IMR-90 (cell line): ENCODE measurements at regions not wholly inside any gene's neighbourhood (a gene's known extent, or its start where the extent isn't known, plus 50 kb on each side); places are given as distances from the start of the nearest gene placed in this dataset.
A peak's percentile ranks its signal among the peaks of the same experiment; 100 is the strongest.

Experiments
- ATAC-seq: fragments of 200-7000 bp; cut with Tn5 transposase; 2 replicates; pipeline ENCODE4 v1.9.1; 2020; ENCODE audit warnings: low read depth, mild to moderate bottlenecking, moderate library complexity
- BruUV-seq: library from RNA; stranded (reverse); fragments of 400-500 nt; replicated peaks from 2 replicates; lab custom pipeline; 2021; lab: Mats Ljungman, UMichigan
- CTCF ChIA-PET: fragments of 300-600 bp; formaldehyde crosslinking; extraction: SDS; loops from one replicate; lab custom pipeline; 2021; ENCODE audit warnings: antibody characterized with exemption; lab: Yijun Ruan, JAX
- POLR2A ChIA-PET: fragments of 300-600 bp; sonication (Branson Sonifier 250); formaldehyde crosslinking; loops from one replicate; lab custom pipeline; 2022; ENCODE audit warnings: antibody characterized with exemption; ENCODE audit not compliant: unreplicated experiment; lab: Charles Lee
- DNase-seq: peaks from one replicate; pipeline ENCODE4 v3.0.0; 2013
- H2AFZ ChIP-seq: replicated peaks from 2 replicates; pipeline ENCODE3; 2013; ENCODE audit warnings: low read length, mild to moderate bottlenecking; ENCODE audit not compliant: poor library complexity
- H2AK5ac ChIP-seq: 2 replicates; pipeline ENCODE4 v1.6.1; 2013; ENCODE audit warnings: low read depth, low read length, inconsistent platforms
- H2AK9ac ChIP-seq: replicated peaks from 2 replicates; pipeline ENCODE3; 2013; ENCODE audit warnings: mild to moderate bottlenecking, low read depth, low read length, moderate library complexity; ENCODE audit not compliant: poor library complexity
- H2BK120ac ChIP-seq: 2 replicates; pipeline ENCODE4 v1.6.1; 2013; ENCODE audit warnings: low read depth, low read length, inconsistent platforms
- H2BK15ac ChIP-seq: 3 replicates; pipeline ENCODE4 v1.6.1; 2013; ENCODE audit warnings: low read depth, low read length, inconsistent platforms
- H2BK20ac ChIP-seq: 2 replicates; pipeline ENCODE4 v1.6.1; 2013; ENCODE audit warnings: low read depth, mild to moderate bottlenecking, inconsistent platforms, low read length, moderate library complexity
- H2BK5ac ChIP-seq: 2 replicates; pipeline ENCODE4 v1.6.1; 2013; ENCODE audit warnings: mild to moderate bottlenecking, low read depth, low read length, inconsistent platforms; ENCODE audit not compliant: poor library complexity, severe bottlenecking
- H3K14ac ChIP-seq: replicated peaks from 2 replicates; pipeline ENCODE4 v1.6.1; 2013; ENCODE audit warnings: low read depth, low read length, inconsistent platforms
- H3K18ac ChIP-seq: 2 replicates; pipeline ENCODE4 v1.6.1; 2013; ENCODE audit warnings: low read depth, low read length, control low read depth
- H3K23ac ChIP-seq: 2 replicates; pipeline ENCODE4 v1.6.1; 2013; ENCODE audit warnings: low read depth, low read length, inconsistent platforms
- H3K27ac ChIP-seq: 2 replicates; pipeline ENCODE4 v1.5.1; 2013; ENCODE audit warnings: mild to moderate bottlenecking, control low read depth, low read length; ENCODE audit not compliant: insufficient read depth
- H3K27me3 ChIP-seq: 2 replicates; pipeline ENCODE4 v1.6.1; 2013; ENCODE audit warnings: low read length; ENCODE audit not compliant: control insufficient read depth, insufficient read depth
- H3K36me3 ChIP-seq: 2 replicates; pipeline ENCODE4 v1.6.1; 2013; ENCODE audit warnings: low read length, mixed read lengths; ENCODE audit not compliant: control insufficient read depth, insufficient read depth
- H3K4ac ChIP-seq: 2 replicates; pipeline ENCODE4 v1.6.1; 2013; ENCODE audit warnings: low read depth, low read length, inconsistent platforms
- H3K4me1 ChIP-seq: 2 replicates; pipeline ENCODE4 v1.6.1; 2013; ENCODE audit warnings: low read length, mixed read lengths; ENCODE audit not compliant: control insufficient read depth, insufficient read depth
- H3K4me2 ChIP-seq: 2 replicates; pipeline ENCODE4 v1.6.1; 2013; ENCODE audit warnings: low read depth, mild to moderate bottlenecking, control low read depth, low read length, moderate library complexity
- H3K4me3 ChIP-seq: 2 replicates; pipeline ENCODE4 v1.5.1; 2013; ENCODE audit warnings: low read depth, mild to moderate bottlenecking, control low read depth, low read length, moderate library complexity; ENCODE audit not compliant: insufficient read depth
- H3K56ac ChIP-seq: 2 replicates; pipeline ENCODE4 v1.6.1; 2013; ENCODE audit warnings: low read length, inconsistent platforms; ENCODE audit not compliant: insufficient read depth; ENCODE audit errors: extremely low read depth
- H3K79me1 ChIP-seq, 2 experiments: 2 replicates each; pipeline ENCODE4 v1.6.1; 2013; ENCODE audit warnings: low read length in 2 of 2, inconsistent platforms in 1 of 2, low read depth in 1 of 2
- H3K9ac ChIP-seq: 2 replicates; pipeline ENCODE4 v1.6.1; 2013; ENCODE audit warnings: low read depth, low read length, control low read depth
- H3K9me1 ChIP-seq: 2 replicates; pipeline ENCODE4 v1.6.1; 2013; ENCODE audit warnings: low read length, inconsistent platforms; ENCODE audit not compliant: insufficient read depth
- H3K9me3 ChIP-seq: 2 replicates; pipeline ENCODE4 v1.6.1; 2013; ENCODE audit warnings: low read length; ENCODE audit not compliant: control insufficient read depth, insufficient read depth
- H4K20me1 ChIP-seq: 2 replicates; pipeline ENCODE4 v1.6.1; 2013; ENCODE audit warnings: low read length, inconsistent platforms; ENCODE audit not compliant: insufficient read depth
- H4K5ac ChIP-seq: 2 replicates; pipeline ENCODE4 v1.6.1; 2013; ENCODE audit warnings: mild to moderate bottlenecking, low read depth, low read length, control low read depth
- H4K8ac ChIP-seq, 2 experiments: 2 replicates each; pipeline ENCODE4 v1.6.1; 2013; ENCODE audit warnings: low read depth in 2 of 2, low read length in 2 of 2, control low read depth in 1 of 2, inconsistent platforms in 1 of 2
- H4K91ac ChIP-seq: 2 replicates; pipeline ENCODE4 v1.6.1; 2013; ENCODE audit warnings: low read depth, low read length, inconsistent platforms; ENCODE audit not compliant: insufficient read depth
- CEBPB ChIP-seq: IDR thresholded peaks from 2 replicates; pipeline ENCODE4 v1.6.1; 2012; ENCODE audit warnings: low read depth, low read length, improper control_type of control experiment
- ELK1 ChIP-seq: fragments of 150-350 bp; IDR thresholded peaks from 2 replicates; pipeline ENCODE4 v1.6.1; 2016; ENCODE audit warnings: low read depth, mild to moderate bottlenecking, low read length, moderate library complexity, borderline replicate concordance
- RAD21 ChIP-seq: IDR thresholded peaks from 2 replicates; pipeline ENCODE4 v1.6.1; 2012; ENCODE audit warnings: low read length, improper control_type of control experiment
- WGBS, 2 experiments: methylation state at CpG; one replicate each; pipeline versions ENCODE4 v1.1.5 to v1.1.7; 2013; ENCODE audit warnings: missing lambda C conversion rate in 2 of 2; ENCODE audit not compliant: insufficient read length in 1 of 2; ENCODE audit errors: extremely low coverage in 2 of 2; 5-methylcytosine and 5-hydroxymethylcytosine counted together
- dilution Hi-C: fragments of 300-500 bp; cut with HindIII; formaldehyde crosslinking; loops from one replicate; pipeline ENCODE4 v1.14.3; 2018; ENCODE audit warnings: low sequenced_read_pairs; ENCODE audit not compliant: unreplicated experiment
- in situ Hi-C: fragments of 300-500 bp; cut with MboI; formaldehyde crosslinking; loops from 3 replicates; pipeline ENCODE4 v1.14.3; 2019; ENCODE audit warnings: low sequenced_read_pairs, inconsistent platforms, mixed read lengths
- intact Hi-C: fragments of 100-400 bp; cut with micrococcal nuclease; formaldehyde crosslinking; loops from 2 replicates; pipeline ENCODE4 v1.10.0; 2022

- Histone ChIP-seq H3K23ac (no peak overlapping the region), H2BK20ac (no peak overlapping the region), H3K4me3 (no peak overlapping the region), H3K27me3 (no peaks in the 10 kb centered on the region), H4K20me1 (peaks cover 20% of the 10 kb centered on the region; the same call in 1 of the 2 replicates), H3K9me3 (no peaks in the 10 kb centered on the region), H2BK15ac (no peak overlapping the region), H4K5ac (no peak overlapping the region; the same call in 1 of the 2 replicates), H3K56ac (no peak overlapping the region), H3K4me1 (peaks cover 19% of the 10 kb centered on the region), H2BK5ac (peak overlapping the region; percentile 56), H3K9ac (no peak overlapping the region), H2AFZ (no peak overlapping the region), H3K18ac (no peak overlapping the region), H3K4me2 (peak overlapping the region; percentile 63; the same call in 1 of the 2 replicates), H3K14ac (no peak overlapping the region), H4K8ac (no peak overlapping the region), H3K36me3 (peaks cover 15% of the 10 kb centered on the region), H2AK9ac (no peak overlapping the region), H3K79me1 (peaks cover 36 to 74% of the 10 kb centered on the region in 2 experiments), H3K9me1 (peaks cover 8% of the 10 kb centered on the region), H4K91ac (no peak overlapping the region), H2AK5ac (no peak overlapping the region), H3K27ac (peak overlapping the region; percentile 37; the same call in 1 of the 2 replicates), H2BK120ac (no peak overlapping the region), H3K4ac (no peak overlapping the region)
- ATAC-seq (peak; percentile 58), DNase-seq (peak; percentile 51)
- intact Hi-C loops (no loop called here), in situ Hi-C loops (no loop called here), dilution Hi-C loops (no loop called here)
- ChIA-PET POLR2A (no interaction called here), CTCF (interaction anchor here (0.5 kb wide), 1 partner anchor 10 kb away, joined by 4 read pairs; no protein-coding TSS in a partner anchor)
- no peak for TF ChIP-seq RAD21
- TF ChIP-seq CEBPB, result peak; percentile 95
- no peak for TF ChIP-seq ELK1
- BruUV-seq, result no TSS peak
- WGBS, 2 experiments, result 40% methylated on average over 1 of the region's 4 CpGs; no CpG with 5 or more reads in 1 of the 2 experiments
Measured at GRCh38 chr11:8793114-8793777, 110.7 kb downstream of the RPL27A start.
